RCC 7860 (cell line): ENCODE measurements at regions not wholly inside any gene's neighbourhood (a gene's known extent, or its start where the extent isn't known, plus 50 kb on each side); places are given as distances from the start of the nearest gene placed in this dataset.
A peak's percentile ranks its signal among the peaks of the same experiment; 100 is the strongest.
"Not testable (repeated sequence)": the region's sequence is repeated elsewhere in the genome, so short reads cannot be mapped to it uniquely, and the experiment has no call there.

Experiments used
- DNase-seq: peaks from one replicate; pipeline ENCODE4 v3.0.0-alpha.2; 2015; ENCODE audit warnings: low spot score
- FAIRE-seq: peaks from 2 replicates; lab custom pipeline; 2012; peaks lifted over from hg19 to GRCh38; lab: Jason Lieb, UNC

DNA sequence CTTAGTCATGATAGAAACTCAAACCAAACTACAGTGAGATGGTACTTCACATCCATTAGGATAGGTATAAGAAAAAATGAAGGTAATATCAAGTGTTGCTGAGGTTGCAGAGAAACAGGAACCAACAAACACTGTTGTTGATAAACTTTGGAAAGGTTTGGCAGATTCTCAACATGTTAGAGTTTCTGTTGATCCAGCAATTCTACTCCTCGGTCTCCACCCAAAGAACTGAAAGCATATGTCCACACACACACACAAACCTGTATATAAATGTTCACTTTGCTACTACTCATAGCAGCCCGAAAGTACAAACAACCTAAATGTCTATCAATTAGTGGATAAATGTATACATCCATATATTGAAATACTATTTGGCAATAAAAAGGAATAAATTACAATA is 128.3 kb upstream of the CARMIL1 start:
- FAIRE-seq = no peak
- no peak for DNase-seq

GRCh38 chr6:25153079-25153478 is 126.1 kb upstream of the CARMIL1 start:
- DNase-seq = no peak
- FAIRE-seq = no peak

DNA sequence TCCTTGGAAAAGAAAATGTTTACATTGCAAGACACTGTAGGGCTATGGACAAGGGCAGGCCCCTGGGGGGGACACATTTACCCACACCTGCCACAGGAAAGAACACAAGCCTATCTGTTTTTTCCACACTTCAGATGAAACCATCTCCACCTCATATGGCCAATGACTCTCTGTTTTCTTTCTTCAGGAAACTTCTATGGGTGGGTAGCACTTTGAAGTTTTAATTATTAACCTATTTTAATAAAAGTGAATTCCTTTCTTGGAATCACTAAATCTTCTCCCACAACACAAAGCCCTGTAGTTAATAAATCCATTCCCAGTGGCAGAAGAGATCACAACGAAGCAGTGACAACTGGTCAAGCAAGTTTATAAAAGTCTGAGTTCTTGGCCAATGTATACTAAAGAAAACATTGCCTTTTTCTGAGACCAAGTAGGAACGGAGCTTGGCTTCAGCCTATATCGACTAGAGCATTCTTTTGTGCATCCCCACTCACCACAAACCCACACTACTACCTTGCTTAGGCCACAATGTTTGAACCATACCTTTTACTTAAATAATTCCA is 125.1 kb upstream of the CARMIL1 start:
- FAIRE-seq (no peak), DNase-seq (no peak)

- no peak for FAIRE-seq
Measured at GRCh38 chr6:25155211-25155610, 124.0 kb upstream of the CARMIL1 start.

DNA sequence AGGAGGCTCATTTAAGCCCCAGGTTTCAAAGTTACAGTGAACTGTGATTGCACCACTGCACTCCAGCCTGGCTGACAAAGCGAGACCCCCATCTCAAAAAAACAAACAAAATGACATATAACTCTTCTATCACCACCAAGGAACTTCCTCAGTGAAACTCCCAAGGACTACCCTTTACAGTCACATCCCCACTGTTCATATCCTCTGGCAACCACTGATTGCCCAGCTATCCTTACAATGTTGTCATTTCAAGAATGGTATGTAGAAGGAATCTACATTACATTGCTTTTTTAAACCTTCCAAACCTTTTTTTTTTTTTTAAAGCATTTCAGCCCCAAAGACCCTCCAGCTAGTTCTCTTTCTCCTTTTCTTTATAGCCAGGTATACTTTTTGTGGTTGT is 123.1 kb upstream of the CARMIL1 start:
- FAIRE-seq = no peak
- no peak for DNase-seq

More at GRCh38 chr6:25155211-25155610, 124.0 kb upstream of the CARMIL1 start:
- no peak for DNase-seq

DNA sequence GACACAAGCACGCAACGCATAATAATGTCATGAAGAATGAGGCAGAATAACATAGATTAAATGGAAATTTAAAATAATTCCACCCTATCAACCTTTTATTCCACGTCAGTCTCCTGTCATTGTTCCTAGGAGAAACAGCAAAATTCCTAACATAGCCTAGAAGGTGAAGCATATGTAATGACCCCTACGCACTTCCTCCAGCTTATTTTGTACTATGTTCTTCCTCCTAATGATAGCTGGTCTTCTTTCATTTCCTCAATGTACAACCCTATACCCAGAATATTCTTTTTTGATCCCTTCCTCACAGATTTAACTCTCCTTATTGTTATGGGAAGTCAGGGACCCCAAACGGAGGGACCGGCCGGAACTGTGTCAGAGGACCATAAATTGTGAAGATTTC is 122.0 kb upstream of the CARMIL1 start:
- DNase-seq (no peak), FAIRE-seq (no peak)

- no peak for DNase-seq
- no peak for FAIRE-seq
Measured at GRCh38 chr6:25157842-25158241, 121.3 kb upstream of the CARMIL1 start.

GRCh38 chr6:25160134-25160533 is 119.0 kb upstream of the CARMIL1 start:
- not testable (repeated sequence) for FAIRE-seq, DNase-seq

GRCh38 chr6:25165177-25165576 is 114.0 kb upstream of the CARMIL1 start:
- no peak for FAIRE-seq
- no peak for DNase-seq

GRCh38 chr6:25165800-25166199 is 113.4 kb upstream of the CARMIL1 start:
- DNase-seq (no peak), FAIRE-seq (no peak)

DNA sequence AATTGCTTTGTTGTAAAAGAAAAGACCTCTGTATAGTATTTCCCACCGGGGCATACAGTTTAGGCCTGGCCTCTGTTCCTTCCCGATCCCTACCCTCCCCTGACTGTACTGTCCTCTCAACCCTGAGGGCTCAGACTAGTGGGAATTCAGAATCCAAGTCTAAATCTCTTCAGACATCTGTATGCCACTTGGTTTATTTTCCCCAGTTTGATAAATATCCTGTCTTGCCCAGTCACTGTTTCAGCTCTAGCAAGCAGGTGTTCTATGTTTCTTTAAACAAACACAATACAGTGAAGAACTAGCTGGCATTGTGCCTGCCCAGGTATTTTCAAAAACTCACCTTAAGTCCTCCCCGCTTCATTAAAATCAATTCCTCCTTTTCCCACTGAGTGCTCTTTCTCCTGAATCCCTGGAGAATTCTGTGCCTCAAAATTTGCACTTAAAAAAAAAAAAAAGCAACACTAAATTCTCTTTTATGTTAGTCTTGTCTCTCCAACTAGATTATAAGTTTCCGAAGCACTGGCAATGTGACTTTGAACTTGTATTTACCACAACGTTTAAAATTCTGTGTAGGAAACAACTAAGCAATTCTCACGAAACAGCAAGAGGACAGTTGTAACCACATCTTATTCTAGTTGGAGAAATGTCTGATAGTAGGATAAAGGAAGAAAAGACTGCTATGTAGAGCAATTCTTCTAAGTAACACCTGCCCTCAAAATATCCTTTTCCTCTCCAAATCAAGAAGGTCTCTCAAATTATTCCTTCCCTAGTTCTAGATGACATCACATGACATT is 112.0 kb upstream of the CARMIL1 start:
- FAIRE-seq (no peak), DNase-seq (no peak)

- no peak for DNase-seq
- no peak for FAIRE-seq
Measured at GRCh38 chr6:25167961-25168360, 111.2 kb upstream of the CARMIL1 start.

- DNase-seq = no peak
- no peak for FAIRE-seq
Measured at GRCh38 chr6:25168637-25169036, 110.5 kb upstream of the CARMIL1 start.

DNA sequence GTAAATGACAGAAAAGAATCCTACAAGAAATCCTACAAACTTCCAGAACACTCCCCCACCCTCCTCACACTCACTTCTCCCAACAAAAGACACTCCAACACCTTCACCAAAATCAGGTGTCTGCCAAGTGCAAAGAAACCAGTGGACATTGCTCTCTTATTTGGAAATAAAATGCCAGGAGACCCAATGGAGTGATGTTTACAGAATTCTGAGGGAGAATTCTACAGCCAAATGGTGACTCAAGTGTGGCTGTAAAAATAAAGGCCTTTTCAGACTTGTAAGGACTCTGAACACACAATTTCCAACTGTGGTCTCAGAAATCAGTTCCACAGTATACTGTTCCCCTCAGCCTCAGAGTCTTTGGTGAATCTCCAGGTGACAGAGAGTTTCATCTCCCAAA is 109.6 kb upstream of the CARMIL1 start:
- no peak for FAIRE-seq
- DNase-seq = no peak

DNA sequence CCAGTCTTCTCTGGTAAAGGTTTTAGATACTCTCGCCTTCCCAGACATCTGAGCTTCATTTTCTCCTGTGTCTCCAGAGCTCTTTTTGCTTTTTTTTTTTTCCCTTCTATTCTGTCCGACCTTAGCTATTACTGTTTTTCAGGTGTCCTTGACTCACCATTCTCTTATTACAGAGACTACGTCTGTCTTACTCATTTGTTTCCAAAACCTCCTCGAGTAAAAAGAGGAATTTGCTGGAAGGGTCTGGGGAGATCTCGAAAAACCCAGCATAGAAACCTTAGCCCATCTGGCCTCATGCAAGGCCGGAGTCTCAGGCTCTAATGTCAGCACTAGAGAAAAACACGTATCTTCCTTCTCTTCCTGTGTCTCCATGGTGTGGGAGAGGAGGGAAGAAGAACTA is 109.2 kb upstream of the CARMIL1 start:
- DNase-seq (no peak), FAIRE-seq (no peak)

GRCh38 chr6:25170640-25171039 is 108.5 kb upstream of the CARMIL1 start:
- DNase-seq = no peak
- FAIRE-seq = no peak

DNA sequence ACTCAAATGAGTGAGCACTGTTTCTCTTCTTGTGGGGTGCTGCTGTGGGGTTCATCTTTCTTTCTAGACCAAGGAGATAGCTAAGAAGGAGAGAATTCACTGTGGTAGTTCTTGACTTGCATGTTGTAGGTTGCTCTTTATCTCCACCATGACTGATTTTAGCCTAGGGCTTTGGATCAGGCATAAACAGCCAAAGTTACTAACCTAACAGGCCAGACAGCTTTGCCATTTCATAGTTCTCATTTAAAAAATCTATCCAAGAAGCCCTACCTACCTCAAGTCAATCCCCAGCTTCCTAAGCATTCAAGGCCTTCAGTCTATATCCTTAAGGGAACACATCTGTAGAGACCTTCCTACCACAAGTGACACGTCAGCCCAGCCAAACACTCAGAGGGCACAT is 107.9 kb upstream of the CARMIL1 start:
- DNase-seq (no peak), FAIRE-seq (no peak)

GRCh38 chr6:25172819-25173218 is 106.4 kb upstream of the CARMIL1 start:
- DNase-seq (peak; percentile 47), FAIRE-seq (no peak)

GRCh38 chr6:25173246-25173645 is 105.9 kb upstream of the CARMIL1 start:
- DNase-seq (no peak), FAIRE-seq (no peak)

GRCh38 chr6:25173951-25174474 is 105.2 kb upstream of the CARMIL1 start:
- FAIRE-seq (peak; percentile 90), DNase-seq (peak; percentile 92)

- FAIRE-seq (no peak), DNase-seq (no peak)
Measured at GRCh38 chr6:25174678-25175077, 104.5 kb upstream of the CARMIL1 start.

DNA sequence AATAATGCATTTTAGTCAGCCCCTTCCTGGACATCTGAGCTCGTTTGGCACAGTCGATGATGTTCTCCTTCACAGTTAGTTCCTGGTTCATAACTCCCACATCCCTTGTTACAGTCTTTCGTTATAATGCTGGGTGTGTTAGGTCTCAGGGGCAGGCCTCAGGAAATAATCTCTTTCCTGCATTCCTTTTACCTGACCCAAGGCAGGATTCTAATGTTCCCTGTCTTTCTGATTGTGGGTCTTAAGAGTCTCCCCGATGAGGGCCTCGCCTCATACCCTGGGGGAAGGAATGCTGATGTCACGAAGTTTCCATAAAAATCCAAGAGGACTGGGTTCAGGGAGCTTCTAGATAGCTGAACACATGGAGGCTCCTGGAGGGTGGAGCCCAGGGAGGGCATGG is 104.0 kb upstream of the CARMIL1 start:
- DNase-seq (no peak), FAIRE-seq (no peak)
